Gastrocnemius medialis (tissue), 4 donors: ENCODE measurements at regions not wholly inside any gene's neighbourhood (a gene's known extent, or its start where the extent isn't known, plus 50 kb on each side); places are given as distances from the start of the nearest gene placed in this dataset.

ENCODE experiments used
- CTCF ChIP-seq, 5 experiments: fragments of 450-650 bp in 3 of 5; fragments of 200-600 bp in 2 of 5; sonication (generic) in 2 of 5; IDR thresholded peaks in 4 of 5; conservative IDR thresholded peaks in 1 of 5; 1 replicate in 4 of 5; 2 replicates in 1 of 5; pipeline ENCODE4 v1.5.1; 2016 to 2019; ENCODE audit warnings: antibody characterized with exemption in 5 of 5, mild to moderate bottlenecking in 3 of 5, moderate library complexity in 3 of 5
- POLR2A ChIP-seq, 2 donors: fragments of 450-650 bp; IDR thresholded peaks; one replicate each; pipeline ENCODE4 v1.6.1; 2017; ENCODE audit warnings: antibody characterized with exemption in 2 of 2, mild to moderate bottlenecking in 2 of 2, moderate library complexity in 2 of 2

GRCh38 chr1:14190508-14190907 lies 408.0 kb upstream of the KAZN start:
- TF ChIP-seq POLR2A (IDR thresholded peaks at IDR 0.05) (no peak), CTCF (IDR thresholded peaks at IDR 0.05 in 4 of 5, conservative IDR thresholded peaks at IDR 0.05 in 1 of 5) (no peak)
